ENCODE measurements at regions not wholly inside any gene's neighbourhood (a gene's known extent, or its start where the extent isn't known, plus 50 kb on each side); places are given as distances from the start of the nearest gene placed in this dataset.

GRCh38 chr16:6492742-6493141 is 839.9 kb upstream of the RBFOX1 start:
- DNase-seq, result no peak

- DNase-seq, result no peak
Measured at GRCh38 chr16:6484935-6485334, 847.7 kb upstream of the RBFOX1 start.

GRCh38 chr16:6484081-6484480 is 848.6 kb upstream of the RBFOX1 start:
- no peak for DNase-seq

GRCh38 chr16:6483469-6484033 is 849.1 kb upstream of the RBFOX1 start:
- no peak for DNase-seq

- DNase-seq, result no peak
Measured at GRCh38 chr16:6482696-6483468, 849.8 kb upstream of the RBFOX1 start.

- DNase-seq, result no peak
Measured at GRCh38 chr16:6481894-6482293, 850.8 kb upstream of the RBFOX1 start.

GRCh38 chr16:6453742-6454141 is 878.9 kb upstream of the RBFOX1 start:
- DNase-seq, result no peak

- DNase-seq, result no peak
Measured at GRCh38 chr16:6447021-6447790, 885.4 kb upstream of the RBFOX1 start.

- DNase-seq, result no peak
Measured at GRCh38 chr16:6446370-6446769, 886.3 kb upstream of the RBFOX1 start.

- no peak for DNase-seq
Measured at GRCh38 chr16:6439129-6439528, 893.5 kb upstream of the RBFOX1 start.

- DNase-seq, result no peak
Measured at GRCh38 chr16:6428861-6429260, 903.8 kb upstream of the RBFOX1 start.

- no peak for DNase-seq
Measured at GRCh38 chr16:6427621-6428020, 905.0 kb upstream of the RBFOX1 start.

GRCh38 chr16:6407596-6407995 is 925.0 kb upstream of the RBFOX1 start:
- no peak for DNase-seq

GRCh38 chr16:6406028-6406427 is 926.6 kb upstream of the RBFOX1 start:
- no peak for DNase-seq

GRCh38 chr16:6382924-6383459 is 949.7 kb upstream of the RBFOX1 start:
- DNase-seq, result no peak

- DNase-seq, result no peak
Measured at GRCh38 chr16:6381896-6382295, 950.7 kb upstream of the RBFOX1 start.

- no peak for DNase-seq
Measured at GRCh38 chr16:6377956-6378355, 954.7 kb upstream of the RBFOX1 start.

- DNase-seq, result no peak
Measured at GRCh38 chr16:6375465-6376075, 957.1 kb upstream of the RBFOX1 start.

GRCh38 chr16:6374821-6375220 is 957.8 kb upstream of the RBFOX1 start:
- DNase-seq, result no peak

- no peak for DNase-seq
Measured at GRCh38 chr16:6364846-6365245, 967.8 kb upstream of the RBFOX1 start.

- no peak for DNase-seq
Measured at GRCh38 chr16:6363896-6364607, 968.6 kb upstream of the RBFOX1 start.

GRCh38 chr16:6363396-6363795 is 969.2 kb upstream of the RBFOX1 start:
- no peak for DNase-seq
